Keratinocyte (primary cell): ENCODE measurements at regions not wholly inside any gene's neighbourhood (a gene's known extent, or its start where the extent isn't known, plus 50 kb on each side); places are given as distances from the start of the nearest gene placed in this dataset.
"Not testable (repeated sequence)": the region's sequence is repeated elsewhere in the genome, so short reads cannot be mapped to it uniquely, and the experiment has no call there.

Source experiments
- DNase-seq: peaks from one replicate; pipeline ENCODE4 v3.0.0-alpha.2; 2011; ENCODE audit warnings: low read depth, missing footprints, low spot score
- FAIRE-seq: peaks from 2 replicates; lab custom pipeline; 2011; peaks lifted over from hg19 to GRCh38; lab: Jason Lieb, UNC
- H2AFZ ChIP-seq: 2 replicates; pipeline ENCODE4 v1.6.0; 2012; ENCODE audit warnings: low read length, control low read depth, inconsistent platforms; ENCODE audit not compliant: control insufficient read depth
- H3K27ac ChIP-seq: 2 replicates; pipeline ENCODE4 v1.5.1; 2011; ENCODE audit warnings: low read length; ENCODE audit not compliant: control insufficient read depth, insufficient read depth
- H3K27me3 ChIP-seq: 3 replicates; pipeline ENCODE4 v1.6.0; 2011; ENCODE audit warnings: low read length; ENCODE audit not compliant: control insufficient read depth, insufficient read depth; ENCODE audit errors: extremely low read depth
- H3K36me3 ChIP-seq, 2 experiments: 2 replicates in 1 of 2; 3 replicates in 1 of 2; pipeline ENCODE4 v1.5.1; 2011; ENCODE audit warnings: low read length in 2 of 2, mild to moderate bottlenecking in 1 of 2; ENCODE audit not compliant: control insufficient read depth in 2 of 2, insufficient read depth in 2 of 2; ENCODE audit errors: extremely low read depth in 1 of 2
- H3K4me1 ChIP-seq: 3 replicates; pipeline ENCODE4 v1.5.1; 2011; ENCODE audit warnings: low read length; ENCODE audit not compliant: control insufficient read depth, insufficient read depth; ENCODE audit errors: extremely low read depth
- H3K4me2 ChIP-seq: 3 replicates; pipeline ENCODE4 v1.6.0; 2011; ENCODE audit warnings: low read depth, low read length; ENCODE audit not compliant: control insufficient read depth, insufficient read depth; ENCODE audit errors: extremely low read depth
- H3K4me3 ChIP-seq, 3 experiments: fragments of 200-600 bp in 1 of 3; sonication (generic) in 1 of 3; 2 replicates in 2 of 3; 3 replicates in 1 of 3; pipeline ENCODE4 v1.5.1; 2011 to 2016; ENCODE audit warnings: low read length in 3 of 3, mild to moderate bottlenecking in 3 of 3, control low read depth in 2 of 3, inconsistent platforms in 1 of 3, low read depth in 1 of 3, mixed read lengths in 1 of 3, mixed run types in 1 of 3, moderate library complexity in 1 of 3; ENCODE audit not compliant: control insufficient read depth in 2 of 3, insufficient read depth in 2 of 3; ENCODE audit errors: extremely low read depth in 1 of 3
- H3K79me2 ChIP-seq: 2 replicates; pipeline ENCODE4 v1.6.0; 2012; ENCODE audit warnings: low read length; ENCODE audit not compliant: control insufficient read depth, insufficient read depth
- H3K9ac ChIP-seq: 3 replicates; pipeline ENCODE4 v1.6.0; 2011; ENCODE audit warnings: low read length; ENCODE audit not compliant: control insufficient read depth, insufficient read depth; ENCODE audit errors: extremely low read depth
- H3K9me1 ChIP-seq: 3 replicates; pipeline ENCODE4 v1.6.0; 2011; ENCODE audit warnings: low read length; ENCODE audit not compliant: control insufficient read depth, insufficient read depth; ENCODE audit errors: extremely low read depth
- H3K9me3 ChIP-seq: 2 replicates; pipeline ENCODE4 v1.5.1; 2012; ENCODE audit warnings: low read depth, low read length; ENCODE audit not compliant: control insufficient read depth
- H4K20me1 ChIP-seq: 3 replicates; pipeline ENCODE4 v1.6.0; 2011; ENCODE audit warnings: low read length; ENCODE audit not compliant: control insufficient read depth, insufficient read depth; ENCODE audit errors: extremely low read depth
- EZH2 ChIP-seq: IDR thresholded peaks from one replicate; pipeline ENCODE4 v1.6.1; 2012; ENCODE audit warnings: inconsistent platforms, mild to moderate bottlenecking, low read length, moderate library complexity
- dilution Hi-C: fragments of 300-500 bp; cut with MboI; formaldehyde crosslinking; loops from one replicate; pipeline ENCODE4 v1.7.0; 2020; ENCODE audit warnings: low sequenced_read_pairs; ENCODE audit not compliant: extremely low pct_ligation_motif_present
- TF ChIP-seq, protein P1 (sequence below), 3 experiments: IDR thresholded peaks in 1 of 3; conservative IDR thresholded peaks in 1 of 3; optimal IDR thresholded peaks in 1 of 3; 2 replicates in 2 of 3; 3 replicates in 1 of 3; pipeline versions ENCODE3 to v1.5.1; 2011; ENCODE audit warnings: low read length in 3 of 3, mild to moderate bottlenecking in 3 of 3, moderate library complexity in 2 of 3, control low read depth in 1 of 3, inconsistent platforms in 1 of 3; ENCODE audit not compliant: insufficient read depth in 2 of 3; ENCODE audit errors: extremely low read depth in 1 of 3

DNA sequence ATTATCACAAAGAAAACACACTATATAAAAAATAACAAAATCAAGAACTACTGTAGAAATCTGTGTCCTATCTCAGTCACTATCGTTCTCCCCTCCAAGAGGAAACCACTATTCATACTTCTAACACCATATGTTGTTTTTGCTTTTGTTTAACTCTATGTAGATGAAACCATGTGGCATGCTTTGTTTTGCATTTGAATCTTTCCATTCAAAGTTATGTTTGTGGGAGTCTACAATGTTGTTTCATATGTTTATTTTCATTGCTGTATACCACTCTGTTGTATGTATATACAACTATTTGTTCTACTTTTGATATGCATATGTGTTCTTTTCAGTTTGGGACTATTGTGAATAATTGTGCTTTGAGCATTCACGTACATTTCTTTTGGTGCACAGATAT is 116.1 kb downstream of the PABPC4L start:
- Histone ChIP-seq H3K9me3 (no peaks in the 10 kb centered on the region), H3K9ac (no peak overlapping the region), H3K9me1 (no peaks in the 10 kb centered on the region), H3K27ac (no peak overlapping the region), H3K4me2 (no peak overlapping the region), H4K20me1 (no peaks in the 10 kb centered on the region), H2AFZ (no peak overlapping the region), H3K4me1 (no peaks in the 10 kb centered on the region), H3K79me2 (no peaks in the 10 kb centered on the region), H3K27me3 (no peaks in the 10 kb centered on the region), H3K4me3 (no peak overlapping the region), H3K36me3 (no peaks in the 10 kb centered on the region)
- dilution Hi-C loops = no loop called here
- DNase-seq (no peak), FAIRE-seq (no peak)
- TF ChIP-seq EZH2 = no peak
- TF ChIP-seq, protein P1, sequence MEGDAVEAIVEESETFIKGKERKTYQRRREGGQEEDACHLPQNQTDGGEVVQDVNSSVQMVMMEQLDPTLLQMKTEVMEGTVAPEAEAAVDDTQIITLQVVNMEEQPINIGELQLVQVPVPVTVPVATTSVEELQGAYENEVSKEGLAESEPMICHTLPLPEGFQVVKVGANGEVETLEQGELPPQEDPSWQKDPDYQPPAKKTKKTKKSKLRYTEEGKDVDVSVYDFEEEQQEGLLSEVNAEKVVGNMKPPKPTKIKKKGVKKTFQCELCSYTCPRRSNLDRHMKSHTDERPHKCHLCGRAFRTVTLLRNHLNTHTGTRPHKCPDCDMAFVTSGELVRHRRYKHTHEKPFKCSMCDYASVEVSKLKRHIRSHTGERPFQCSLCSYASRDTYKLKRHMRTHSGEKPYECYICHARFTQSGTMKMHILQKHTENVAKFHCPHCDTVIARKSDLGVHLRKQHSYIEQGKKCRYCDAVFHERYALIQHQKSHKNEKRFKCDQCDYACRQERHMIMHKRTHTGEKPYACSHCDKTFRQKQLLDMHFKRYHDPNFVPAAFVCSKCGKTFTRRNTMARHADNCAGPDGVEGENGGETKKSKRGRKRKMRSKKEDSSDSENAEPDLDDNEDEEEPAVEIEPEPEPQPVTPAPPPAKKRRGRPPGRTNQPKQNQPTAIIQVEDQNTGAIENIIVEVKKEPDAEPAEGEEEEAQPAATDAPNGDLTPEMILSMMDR (optimal IDR thresholded peaks at IDR 0.05 in 1 of 3, IDR thresholded peaks at IDR 0.05 in 1 of 3, conservative IDR thresholded peaks at IDR 0.05 in 1 of 3; ENCODE audit: extremely low read depth in 1 of 3, insufficient read depth in 2 of 3, low read length in 3 of 3) = no peak

DNA sequence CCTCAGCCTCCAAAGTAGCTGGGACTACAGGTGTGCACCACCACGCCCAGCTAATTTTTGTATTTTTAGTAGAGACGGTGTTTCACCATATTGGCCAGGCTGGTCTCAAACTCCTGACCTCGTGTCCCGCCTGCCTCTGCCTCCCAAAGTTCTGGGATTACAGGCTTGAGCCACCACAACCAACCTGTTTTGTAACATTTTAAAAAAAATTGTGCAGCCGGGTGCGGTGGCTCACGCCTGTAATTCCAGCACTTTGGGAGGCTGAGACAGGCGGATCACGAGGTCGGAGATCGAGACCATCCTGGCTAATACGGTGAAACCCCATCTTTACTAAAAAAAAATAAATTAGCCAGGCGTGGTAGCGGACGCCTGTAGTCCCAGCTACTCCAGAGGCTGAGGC is 122.5 kb downstream of the PABPC4L start:
- dilution Hi-C loops, DNase-seq, H3K4me3 ChIP-seq, H3K27ac ChIP-seq, H2AFZ ChIP-seq, H3K4me2 ChIP-seq, H3K27me3 ChIP-seq, H3K9me1 ChIP-seq, FAIRE-seq, H3K9me3 ChIP-seq, H4K20me1 ChIP-seq, H3K4me1 ChIP-seq, H3K9ac ChIP-seq, H3K79me2 ChIP-seq, H3K36me3 ChIP-seq: not testable (repeated sequence)

DNA sequence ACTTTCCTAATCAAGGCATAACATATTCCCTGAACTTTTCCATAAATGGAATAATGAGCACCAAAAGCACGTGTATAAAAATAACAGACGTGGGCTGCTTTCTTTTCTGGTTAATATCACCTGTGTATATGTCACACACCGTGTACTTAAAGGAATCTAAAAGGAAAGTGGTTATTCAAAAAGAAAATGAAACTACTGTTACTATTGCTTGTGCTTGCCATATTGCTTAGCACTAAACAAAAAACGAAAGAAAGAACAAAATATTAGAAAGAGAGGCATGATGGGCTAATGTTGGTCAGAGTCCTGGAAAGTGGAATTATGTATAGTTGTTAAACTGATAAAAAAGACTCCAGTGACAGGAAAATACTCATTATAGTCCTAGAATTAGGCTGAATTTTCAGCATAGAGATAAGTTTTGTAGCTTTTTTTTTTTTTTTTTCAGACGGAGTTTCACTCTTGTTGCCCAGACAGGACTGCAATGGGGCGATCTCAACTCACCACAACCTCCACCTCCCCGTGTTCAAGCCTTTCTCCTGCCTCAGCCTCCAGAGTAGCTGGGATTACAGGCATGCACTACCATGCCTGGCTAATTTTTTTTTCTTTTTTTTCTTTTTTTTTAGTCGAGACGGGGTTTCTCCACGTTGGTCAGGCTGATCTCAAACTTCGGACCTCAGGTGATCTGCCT is 123.2 kb downstream of the PABPC4L start:
- H3K27me3 ChIP-seq = no peaks in the 10 kb centered on the region
- no peaks in the 10 kb centered on the region for H3K36me3 ChIP-seq
- FAIRE-seq = no peak
- no peak overlapping the region for H3K4me2 ChIP-seq
- dilution Hi-C loops = no loop called here
- H3K9me1 ChIP-seq = no peaks in the 10 kb centered on the region
- no peak overlapping the region for H3K27ac ChIP-seq
- H3K4me3 ChIP-seq = no peak overlapping the region
- no peaks in the 10 kb centered on the region for H3K9me3 ChIP-seq
- H2AFZ ChIP-seq = no peak overlapping the region
- no peak for DNase-seq
- no peaks in the 10 kb centered on the region for H3K79me2 ChIP-seq
- no peaks in the 10 kb centered on the region for H4K20me1 ChIP-seq
- TF ChIP-seq, protein P1 (optimal IDR thresholded peaks at IDR 0.05 in 1 of 3, IDR thresholded peaks at IDR 0.05 in 1 of 3, conservative IDR thresholded peaks at IDR 0.05 in 1 of 3; ENCODE audit: extremely low read depth in 1 of 3, insufficient read depth in 2 of 3, low read length in 3 of 3) = no peak
- no peak for TF ChIP-seq EZH2
- no peak overlapping the region for H3K9ac ChIP-seq
- H3K4me1 ChIP-seq = no peaks in the 10 kb centered on the region
